Suprapubic skin (tissue), 3 donors: ENCODE measurements at regions not wholly inside any gene's neighbourhood (a gene's known extent, or its start where the extent isn't known, plus 50 kb on each side); places are given as distances from the start of the nearest gene placed in this dataset.

Experiments used
- CTCF ChIP-seq, 2 donors: fragments of 200-600 bp in 1 of 2; fragments of 450-650 bp in 1 of 2; sonication (generic) in 1 of 2; IDR thresholded peaks; one replicate each; pipeline ENCODE4 v1.5.1; 2016 to 2019; ENCODE audit warnings: antibody characterized with exemption in 2 of 2, mild to moderate bottlenecking in 1 of 2, moderate library complexity in 1 of 2
- EP300 ChIP-seq: sonication (generic); formaldehyde crosslinking; IDR thresholded peaks from one replicate; pipeline ENCODE4 v1.6.1; 2017; ENCODE audit warnings: antibody characterized with exemption
- POLR2A ChIP-seq, 2 donors: fragments of 450-650 bp; IDR thresholded peaks; one replicate each; pipeline ENCODE4 v1.6.1; 2017; ENCODE audit warnings: antibody characterized with exemption in 2 of 2, mild to moderate bottlenecking in 2 of 2, moderate library complexity in 2 of 2

- TF ChIP-seq CTCF (IDR thresholded peaks at IDR 0.05), result no peak
- no peak for TF ChIP-seq POLR2A (IDR thresholded peaks at IDR 0.05)
- TF ChIP-seq EP300, result no peak
Measured at GRCh38 chr6:93889713-93890112, 470.4 kb upstream of the EPHA7 start.
